Activated CD4-positive, alpha-beta T cell treated with anti-CD3 and anti-CD28 coated beads, Interleukin-2, amount 50 U/mL, for 4 hours (primary cell): ENCODE measurements at regions not wholly inside any gene's neighbourhood (a gene's known extent, or its start where the extent isn't known, plus 50 kb on each side); places are given as distances from the start of the nearest gene placed in this dataset.
"Not testable (repeated sequence)": the region's sequence is repeated elsewhere in the genome, so short reads cannot be mapped to it uniquely, and the experiment has no call there.

Experiments used
- DNase-seq, 2 experiments: peaks; one replicate each; pipeline ENCODE4 v3.0.0-alpha.2; 2020

DNA sequence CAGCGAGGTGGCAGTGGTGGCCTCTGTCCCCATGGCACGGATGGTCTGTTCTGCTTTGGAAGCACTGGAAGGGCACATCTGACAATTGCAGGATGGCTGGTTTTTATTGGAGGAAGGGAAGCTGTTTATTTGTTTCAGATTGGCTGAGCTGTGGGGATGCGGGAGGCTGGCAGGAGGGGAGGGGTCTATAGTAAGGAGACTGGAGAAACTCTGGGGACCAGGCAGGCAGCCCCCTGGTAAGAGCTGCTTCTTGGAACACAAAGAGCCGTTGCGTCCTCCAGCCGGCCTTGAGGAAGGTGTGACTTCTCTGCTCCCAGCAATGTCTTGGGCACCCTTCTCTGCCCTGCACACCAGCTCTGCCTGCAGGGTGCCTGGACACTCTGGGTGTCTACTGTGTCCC is 85.1 kb upstream of the SPDYE9 start:
- not testable (repeated sequence) for DNase-seq

DNA sequence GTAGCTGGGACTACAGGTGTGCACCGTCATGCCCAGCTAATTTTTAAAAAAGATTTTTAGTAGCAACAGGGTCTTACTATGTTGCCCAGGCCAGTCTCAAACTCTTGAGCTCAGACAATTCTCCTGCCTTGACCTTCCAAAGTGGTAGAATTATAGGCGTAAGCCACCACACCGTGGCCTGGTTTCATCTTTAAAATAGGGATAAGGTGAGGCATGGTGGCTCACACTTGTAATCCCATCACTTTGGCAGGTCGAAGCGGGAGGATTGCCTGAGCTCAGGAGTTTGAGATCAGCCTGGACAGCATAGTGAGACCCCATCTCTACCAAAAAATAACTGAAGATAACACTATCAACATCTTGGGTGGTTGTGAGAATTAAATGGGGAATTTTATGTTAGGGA is 84.6 kb upstream of the SPDYE9 start:
- not testable (repeated sequence) for DNase-seq

DNA sequence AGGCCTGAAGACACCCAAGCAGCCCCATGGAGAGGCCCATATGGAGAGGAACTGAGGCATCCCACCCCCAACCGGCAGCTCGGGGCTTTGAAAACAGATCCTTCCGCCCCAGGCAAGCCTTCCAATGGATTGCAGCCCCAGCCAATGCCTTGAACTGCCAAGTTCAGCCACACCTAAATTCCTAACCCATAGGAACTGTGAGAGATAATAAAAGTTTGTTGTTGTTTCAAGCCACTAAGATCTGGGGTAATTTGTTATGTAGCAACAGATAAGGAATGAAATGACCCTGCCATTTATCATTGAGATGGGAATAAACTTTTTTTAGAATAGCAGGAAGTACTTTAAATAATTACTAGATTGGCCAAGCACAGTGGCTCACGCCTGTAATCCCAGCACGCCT is 80.3 kb upstream of the SPDYE9 start:
- DNase-seq = not testable (repeated sequence)

DNA sequence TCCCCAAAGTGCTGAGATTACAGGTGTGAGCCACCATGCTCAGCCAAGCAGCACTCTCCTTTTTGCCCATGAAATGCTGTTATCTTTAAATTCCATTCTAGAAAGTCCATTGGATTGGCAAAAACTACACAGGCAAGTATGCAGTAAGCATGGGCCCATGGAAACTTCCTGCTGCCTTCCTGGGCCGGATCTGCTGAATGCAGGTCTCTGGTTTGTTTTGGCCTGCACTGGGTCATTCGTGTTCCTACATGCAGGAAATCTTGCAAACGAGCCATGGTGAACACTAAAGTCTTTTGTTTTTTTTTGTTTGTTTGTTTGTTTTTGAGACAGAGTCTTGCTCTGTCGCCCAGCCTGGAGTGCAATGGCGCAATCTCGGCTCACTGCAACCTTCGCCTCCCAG is 76.8 kb upstream of the SPDYE9 start:
- not testable (repeated sequence) for DNase-seq

DNA sequence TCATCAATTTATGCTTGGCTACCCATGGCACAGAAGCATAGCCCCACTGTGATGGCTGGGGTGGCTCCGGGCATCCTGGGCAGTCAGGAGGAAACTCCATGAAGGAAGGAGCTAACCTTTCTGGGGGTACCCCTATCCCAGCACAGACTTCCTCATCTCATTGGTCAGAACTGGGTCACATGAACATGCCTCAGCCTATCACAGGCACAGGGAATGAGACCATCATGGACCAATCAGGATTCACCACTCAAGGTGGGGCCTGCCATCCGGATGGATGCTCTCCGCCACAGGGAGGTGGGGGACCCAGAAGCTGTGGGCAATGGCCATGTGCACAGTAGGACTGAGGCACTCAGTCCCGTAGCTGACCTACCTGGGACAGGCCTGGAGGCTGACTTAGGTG is 75.9 kb upstream of the SPDYE9 start:
- not testable (repeated sequence) for DNase-seq

DNA sequence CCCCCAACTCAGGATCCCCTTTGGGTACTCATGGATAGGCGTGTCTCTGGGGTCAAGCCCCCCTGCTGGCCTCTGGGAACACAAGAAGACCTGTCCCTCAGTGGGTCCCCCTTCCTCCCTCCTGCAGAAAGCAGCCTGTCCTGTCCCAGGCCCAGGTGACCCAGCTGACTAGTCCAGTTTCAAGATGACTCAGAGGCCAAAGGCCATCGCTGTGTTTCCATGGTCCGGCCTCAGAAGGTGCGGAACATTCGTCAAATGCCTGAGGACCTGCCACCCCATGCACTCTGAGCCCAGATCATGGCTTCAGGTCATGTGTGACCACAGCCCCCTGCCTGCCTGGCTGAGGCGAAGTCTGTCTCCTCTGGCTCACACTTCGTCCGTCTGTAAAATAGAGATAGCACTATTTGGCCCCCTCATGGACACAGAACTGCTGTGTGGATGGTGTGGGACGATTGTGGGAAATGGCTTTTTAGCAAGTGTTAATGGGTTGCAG is 71.4 kb upstream of the SPDYE9 start:
- DNase-seq = not testable (repeated sequence)

DNA sequence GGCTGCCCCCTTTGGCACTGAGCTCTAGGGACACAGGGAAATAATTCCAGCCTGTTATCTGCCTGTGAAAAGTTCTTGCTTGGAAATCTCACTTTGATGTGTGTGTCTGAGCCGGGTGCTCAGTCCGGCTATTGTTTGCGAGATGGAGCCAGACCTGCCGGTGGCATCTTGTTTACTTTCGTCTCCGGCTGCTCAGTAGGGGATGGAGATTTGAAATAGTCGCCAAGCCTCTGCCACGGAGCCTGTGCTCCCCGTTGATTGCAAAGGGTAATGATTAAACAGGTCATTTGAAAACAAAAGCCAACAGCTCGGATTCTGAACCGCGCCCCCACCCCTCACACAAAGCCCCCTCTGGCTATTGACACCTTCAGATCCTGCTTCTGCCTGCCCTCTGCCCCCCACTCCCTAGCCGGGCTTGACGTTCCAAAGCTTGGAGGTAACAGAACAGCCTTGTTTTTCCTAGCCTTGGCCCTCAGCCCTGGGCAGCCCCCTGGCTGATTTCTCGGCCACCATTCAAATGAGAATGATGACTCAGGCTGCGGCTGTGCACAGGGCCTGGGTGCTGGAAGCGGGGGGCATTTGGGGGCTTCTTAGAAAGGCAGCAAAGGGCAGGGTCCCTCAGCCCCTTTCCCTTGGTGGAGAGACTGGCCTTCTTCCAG is 70.8 kb upstream of the SPDYE9 start:
- DNase-seq = not testable (repeated sequence)

DNA sequence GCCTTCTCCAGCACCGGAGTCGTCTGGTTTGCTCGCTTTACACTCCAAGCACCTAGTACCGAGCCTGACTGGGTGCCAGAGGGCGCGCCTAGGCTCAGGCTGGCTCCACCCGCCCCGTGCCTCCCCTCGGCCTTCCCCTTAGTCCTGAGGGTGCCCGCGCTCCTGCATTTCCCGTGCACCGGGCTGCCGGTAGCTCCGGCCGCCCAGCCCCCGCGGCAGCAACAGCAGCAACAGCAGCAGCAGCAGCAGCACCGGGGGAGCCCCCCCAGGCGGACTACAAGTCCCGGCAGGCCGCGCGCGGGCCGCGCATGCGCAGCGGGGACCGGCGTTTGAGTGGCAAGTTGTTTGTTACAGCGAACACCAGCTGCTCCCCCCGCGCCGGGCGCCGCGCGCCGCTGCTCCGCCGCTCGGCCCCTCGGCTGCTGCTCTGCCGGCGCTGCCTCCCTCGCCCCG is 68.8 kb upstream of the SPDYE9 start:
- DNase-seq = peak; percentile 79 to 81

DNA sequence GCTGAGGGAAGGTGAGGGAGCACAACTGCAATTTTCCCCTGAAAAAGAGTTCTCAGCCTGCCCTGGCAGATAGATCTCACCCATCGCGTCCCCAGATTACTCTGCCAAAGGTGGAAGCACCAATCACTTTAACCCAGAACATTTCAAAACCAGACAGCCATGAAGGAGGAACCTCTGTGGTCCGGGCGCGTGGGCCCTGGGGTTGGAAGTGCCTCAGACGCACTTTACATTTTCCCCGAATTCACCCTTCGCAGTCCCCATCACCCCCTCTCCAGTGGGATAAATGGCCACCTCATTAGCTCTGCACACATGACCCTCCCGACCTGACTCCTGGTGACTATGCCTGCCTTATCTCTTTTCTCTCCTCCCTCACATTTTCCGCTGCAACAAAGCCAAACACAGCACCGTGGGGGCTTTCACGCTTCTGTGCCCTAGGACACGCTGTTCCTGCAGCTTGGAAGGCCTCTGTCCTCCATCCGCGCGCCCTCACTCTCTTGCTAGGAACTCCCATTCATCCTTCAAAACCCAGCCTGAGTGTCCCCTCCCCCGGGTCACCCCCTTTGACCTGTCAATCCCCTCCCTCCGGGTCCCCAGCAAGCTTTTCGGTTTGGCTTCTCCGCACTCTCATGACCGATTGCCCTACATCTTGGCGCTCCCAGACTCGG is 68.2 kb upstream of the SPDYE9 start:
- DNase-seq = not testable (repeated sequence)

DNA sequence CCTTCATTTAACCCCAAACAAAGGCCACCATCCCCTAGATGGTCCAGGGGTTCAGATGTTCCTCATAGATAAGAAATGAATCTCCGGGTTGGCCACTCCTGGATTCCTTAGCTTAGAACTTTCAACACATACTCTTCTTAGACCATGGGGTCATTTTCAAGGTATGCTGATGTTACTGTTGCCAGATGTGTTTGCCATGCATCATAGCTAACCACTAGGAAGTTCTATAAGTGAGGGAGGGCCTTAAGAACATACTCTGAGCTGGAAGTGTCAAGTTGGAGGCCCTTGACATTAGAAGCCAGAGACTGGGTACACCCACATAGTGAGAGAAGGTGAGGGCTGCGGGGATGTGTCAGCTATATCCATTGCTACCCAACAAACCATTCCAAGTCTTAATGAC is 62.7 kb upstream of the SPDYE9 start:
- DNase-seq = not testable (repeated sequence)

DNA sequence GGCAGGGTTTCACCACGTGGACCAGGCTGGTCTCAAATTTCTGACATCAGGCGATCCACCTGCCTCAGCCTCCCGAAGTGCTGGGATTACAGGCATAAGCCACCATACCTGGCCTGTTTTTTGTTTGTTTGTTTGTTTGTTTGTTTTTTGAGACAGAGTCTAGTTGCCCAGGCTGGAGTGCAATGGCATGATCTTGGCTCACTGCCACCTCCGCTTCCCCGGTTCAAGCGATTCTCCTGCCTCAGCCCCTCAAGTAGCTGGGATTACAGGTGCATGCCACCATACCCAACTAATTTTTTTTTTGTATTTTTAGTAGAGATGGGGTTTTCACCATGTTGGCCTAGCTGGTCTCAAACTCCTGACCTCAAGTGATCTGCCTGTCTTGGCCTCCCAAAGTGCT is 61.8 kb upstream of the SPDYE9 start:
- not testable (repeated sequence) for DNase-seq

DNA sequence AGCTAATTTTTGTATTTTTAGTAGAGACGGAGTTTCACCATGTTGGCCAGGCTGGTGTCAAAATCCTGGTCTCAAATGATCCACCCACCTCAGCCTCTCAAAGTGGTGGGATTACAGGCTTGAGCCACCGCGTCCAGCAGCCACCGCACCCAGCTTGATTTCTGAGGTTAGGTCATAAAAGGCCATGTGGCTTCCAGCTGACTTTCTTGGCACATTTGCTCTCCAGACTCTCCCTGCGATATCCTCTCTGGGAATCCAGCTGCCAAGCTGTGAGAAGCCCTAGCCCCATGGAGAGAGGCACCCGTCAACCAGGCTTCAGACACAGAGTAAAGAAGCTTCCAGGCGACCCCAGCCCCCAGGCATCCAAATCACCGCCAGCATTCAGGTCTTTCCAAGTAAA is 58.2 kb upstream of the SPDYE9 start:
- DNase-seq = not testable (repeated sequence)

DNA sequence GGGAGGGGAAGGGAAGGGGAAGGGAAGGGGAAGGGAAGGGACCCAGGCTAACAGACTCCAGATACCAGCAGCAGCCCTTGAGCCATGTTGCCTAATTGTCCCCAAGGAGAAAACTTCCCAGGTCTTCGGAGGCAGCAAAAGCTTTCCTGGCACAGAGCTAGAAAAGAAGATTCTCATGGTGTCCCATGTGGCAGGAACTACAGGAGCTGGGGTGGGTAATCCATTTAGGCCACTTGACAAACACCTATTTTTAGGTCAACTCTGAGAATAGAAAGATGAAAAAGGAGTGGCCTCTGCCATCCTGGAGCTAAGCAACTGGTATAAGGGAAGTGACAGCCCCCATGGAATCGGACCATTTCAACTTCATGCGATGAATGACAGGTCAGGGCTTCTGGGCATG is 52.1 kb upstream of the SPDYE9 start:
- not testable (repeated sequence) for DNase-seq
